HG03097 (cell line): ENCODE measurements at regions not wholly inside any gene's neighbourhood (a gene's known extent, or its start where the extent isn't known, plus 50 kb on each side); places are given as distances from the start of the nearest gene placed in this dataset.

Source experiments
- ATAC-seq: cut with Tn5 transposase; IDR thresholded peaks from one replicate; pipeline ENCODE4 v1.9.1; 2021; ENCODE audit not compliant: unreplicated experiment, low FRiP score

DNA sequence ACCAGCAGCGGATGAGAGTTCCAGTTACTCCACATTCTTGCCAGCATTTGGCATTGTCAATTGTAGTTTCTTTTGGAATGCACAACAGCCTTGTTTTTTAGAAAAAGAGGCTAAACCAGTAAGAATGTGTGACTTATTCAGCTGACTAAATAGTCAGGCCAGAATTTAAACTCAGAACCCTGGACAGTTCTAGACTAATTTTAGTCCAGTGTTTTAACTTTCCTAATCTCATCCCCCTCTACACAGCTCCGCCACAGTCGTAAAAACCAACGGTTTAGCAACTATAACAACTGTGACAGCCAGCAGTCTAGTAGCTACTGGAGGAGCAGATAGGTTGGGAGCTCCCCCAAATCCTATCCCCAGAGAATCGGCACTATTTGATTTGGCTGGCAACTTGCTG lies 103.7 kb downstream of the FOXD1 start:
- ATAC-seq = no peak

DNA sequence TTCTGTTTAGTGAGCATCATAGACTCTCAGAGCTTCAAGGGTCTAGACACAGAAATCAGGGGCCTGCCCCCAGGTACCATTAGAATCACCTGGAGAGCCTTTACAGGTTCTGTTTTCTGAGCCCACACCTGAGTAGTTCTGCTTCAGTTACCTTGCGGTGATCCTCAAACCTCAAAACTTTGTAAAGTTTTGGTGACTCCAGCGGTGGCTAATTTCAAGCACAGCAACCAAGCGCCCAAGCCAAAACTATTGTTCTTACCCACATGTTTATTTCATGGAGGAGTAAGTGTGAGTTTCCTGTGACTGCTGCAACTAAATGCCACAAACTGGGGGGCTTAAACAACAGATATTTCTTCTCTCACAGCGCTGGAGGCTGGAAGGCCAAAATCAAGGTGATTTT lies 108.9 kb downstream of the FOXD1 start:
- ATAC-seq = no peak

DNA sequence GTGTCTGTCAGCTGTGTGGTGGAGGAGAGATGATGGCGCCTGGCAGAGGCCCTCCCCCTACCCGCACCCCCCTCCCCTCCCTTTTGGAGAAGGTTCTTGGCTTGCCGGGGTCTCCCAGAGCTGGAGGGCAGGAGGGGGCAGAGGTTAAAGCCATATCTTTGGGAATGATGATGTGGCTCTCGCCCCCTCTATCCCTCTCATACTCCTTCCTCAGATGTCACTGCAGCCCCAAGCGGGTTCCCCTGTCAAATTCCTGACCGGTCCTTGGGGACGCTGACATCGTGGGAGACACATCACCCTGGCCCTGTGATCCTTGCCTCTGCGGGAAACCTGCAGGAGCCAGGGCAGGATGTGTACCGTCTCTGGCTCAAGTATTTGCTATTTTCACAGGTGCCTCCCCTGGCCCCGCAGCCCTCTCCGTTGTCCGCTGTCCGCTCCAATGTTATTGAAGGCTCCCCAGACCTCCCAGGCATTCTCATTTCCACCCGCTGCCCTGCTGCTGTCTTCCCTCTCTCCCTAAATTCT lies 109.5 kb downstream of the FOXD1 start:
- no peak for ATAC-seq

DNA sequence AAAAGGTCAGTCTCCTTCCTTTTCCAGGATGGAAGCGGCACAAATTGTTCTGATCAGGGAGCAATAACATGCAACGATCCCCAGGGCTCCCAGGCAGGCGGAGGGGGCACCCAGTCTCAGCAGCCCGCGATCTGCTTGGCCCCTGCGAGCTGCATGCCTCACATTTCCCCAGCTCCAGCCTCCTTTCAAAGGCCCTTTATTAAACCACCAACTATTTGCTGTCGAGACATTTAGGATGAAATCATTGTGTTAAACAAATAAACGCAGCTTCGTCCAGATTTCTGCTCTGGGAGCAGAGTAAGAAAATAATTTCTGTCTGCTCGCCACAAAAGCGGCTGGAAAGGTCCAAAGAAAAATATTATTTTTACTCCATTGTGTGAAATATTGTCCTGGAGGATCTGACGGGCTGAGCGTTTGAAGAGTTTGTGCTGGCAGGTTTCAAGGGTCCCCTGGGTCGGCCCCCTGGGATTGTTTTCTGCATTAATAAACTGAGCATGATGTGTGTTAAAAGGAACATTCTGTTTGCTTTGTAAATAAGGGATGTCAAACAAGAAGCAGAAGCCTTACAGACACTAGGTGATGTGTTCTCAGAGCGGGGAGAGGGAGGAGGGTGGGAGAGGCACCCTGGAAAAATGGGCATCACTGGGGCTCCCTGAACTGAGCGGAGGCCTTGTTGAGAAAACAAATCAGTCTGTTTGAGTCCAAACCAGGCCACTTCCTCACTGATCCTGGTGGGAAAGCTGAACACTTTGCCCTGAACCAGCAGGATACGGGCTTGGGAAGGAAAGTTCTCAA lies 110.1 kb downstream of the FOXD1 start:
- ATAC-seq = no peak

DNA sequence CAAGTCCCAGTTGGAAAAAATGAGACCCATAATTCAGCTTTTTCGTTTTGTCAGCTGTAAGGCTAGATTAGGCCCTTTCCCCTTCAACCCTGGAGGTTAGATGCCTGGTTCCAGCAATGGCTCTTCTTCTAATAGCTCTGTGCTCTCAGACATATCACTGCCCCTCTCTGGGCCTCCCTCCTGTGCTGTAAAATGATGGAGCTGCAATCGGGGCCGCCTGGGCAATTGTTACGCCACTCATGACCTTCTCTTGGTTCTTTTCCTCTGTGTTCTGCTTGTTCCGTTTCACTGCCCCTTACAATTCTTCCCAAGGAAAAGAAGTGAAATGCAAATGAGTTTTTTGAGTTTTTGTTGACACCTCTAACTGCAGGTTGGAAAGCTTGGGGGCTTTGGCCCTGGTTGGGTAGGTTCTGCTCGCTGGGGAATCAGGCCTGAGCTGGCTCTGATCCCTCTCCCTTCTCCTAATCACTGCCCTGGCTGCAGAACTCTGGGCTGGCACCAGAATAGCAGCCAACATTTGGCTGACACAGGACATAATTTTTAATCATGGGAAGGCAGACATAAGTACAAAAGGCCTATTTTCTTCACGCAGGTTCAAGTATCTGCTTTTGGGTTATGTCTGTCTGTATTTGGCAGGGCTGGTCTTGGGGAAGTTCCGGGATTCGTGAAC lies 110.9 kb downstream of the FOXD1 start:
- ATAC-seq = no peak

DNA sequence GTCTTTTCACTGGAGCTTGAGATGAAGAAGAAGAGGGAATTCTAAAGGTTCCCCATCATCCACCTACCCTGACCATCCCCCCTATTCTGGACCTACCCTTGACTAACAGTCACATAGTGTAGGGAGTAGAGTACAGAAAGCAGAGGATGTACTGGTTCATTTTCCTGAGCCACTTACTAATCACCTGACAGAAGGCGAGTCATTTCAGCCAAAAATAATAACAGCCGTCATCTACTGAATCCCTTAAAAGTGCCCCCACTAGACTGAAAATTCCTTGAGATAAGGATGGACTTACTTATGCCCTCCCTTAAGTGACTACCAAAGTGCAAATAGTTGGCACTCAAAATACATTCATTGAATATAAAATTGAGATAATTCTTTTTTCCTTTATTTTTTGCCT lies 112.2 kb downstream of the FOXD1 start:
- no peak for ATAC-seq

DNA sequence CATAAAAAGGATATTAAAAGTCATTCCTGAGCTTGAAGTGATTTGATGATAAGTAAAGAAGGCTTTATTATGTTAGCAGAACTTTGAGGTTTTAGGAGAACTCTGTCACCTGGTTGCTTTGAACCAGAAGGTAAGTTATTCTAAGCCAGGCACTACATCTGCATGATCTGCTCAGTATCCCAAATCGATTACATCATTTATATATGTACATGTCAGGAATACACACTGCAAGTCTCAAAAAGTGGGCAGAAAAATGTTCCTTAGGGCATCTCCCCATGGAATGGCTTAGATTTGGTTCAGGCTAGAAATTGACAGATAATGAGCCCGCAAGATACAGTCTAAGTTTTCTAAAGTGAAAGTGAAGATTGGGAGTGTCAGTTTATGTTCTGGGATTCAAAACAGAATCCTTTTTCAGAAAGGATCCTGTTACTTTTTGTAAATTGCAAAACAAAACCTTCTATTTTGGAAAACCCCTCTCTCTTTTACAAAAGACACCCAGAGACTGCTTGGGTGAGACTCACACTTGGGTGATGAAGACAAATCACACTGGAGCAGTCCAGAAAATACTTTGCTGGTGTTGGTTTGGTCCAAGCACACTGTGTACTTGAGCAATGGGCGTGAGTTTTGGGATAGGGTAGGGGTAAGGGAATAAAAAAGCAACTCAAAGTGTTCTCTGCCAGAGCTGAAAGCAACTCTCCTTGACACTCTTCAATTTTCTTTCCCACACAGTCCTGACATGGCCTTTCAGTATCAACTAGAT lies 114.5 kb downstream of the FOXD1 start:
- no peak for ATAC-seq

DNA sequence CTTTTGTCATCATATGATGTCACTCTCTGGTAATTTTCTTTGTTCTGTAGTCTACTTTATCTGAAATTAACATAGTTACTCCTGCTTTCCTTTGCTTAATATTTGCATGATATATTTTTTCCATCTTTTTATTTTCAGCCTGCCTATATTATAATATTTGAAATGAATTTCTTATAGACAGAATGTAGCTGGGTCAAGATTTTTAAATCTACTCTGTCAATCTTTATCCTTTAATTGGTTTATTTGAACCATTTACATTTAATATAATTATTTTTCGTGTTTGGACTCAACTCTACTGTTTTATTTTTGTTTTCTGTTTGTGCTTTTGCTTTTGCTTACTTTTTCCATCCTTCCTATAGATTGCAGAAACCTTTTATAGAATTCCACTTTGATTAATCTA lies 118.0 kb downstream of the FOXD1 start:
- ATAC-seq = no peak

DNA sequence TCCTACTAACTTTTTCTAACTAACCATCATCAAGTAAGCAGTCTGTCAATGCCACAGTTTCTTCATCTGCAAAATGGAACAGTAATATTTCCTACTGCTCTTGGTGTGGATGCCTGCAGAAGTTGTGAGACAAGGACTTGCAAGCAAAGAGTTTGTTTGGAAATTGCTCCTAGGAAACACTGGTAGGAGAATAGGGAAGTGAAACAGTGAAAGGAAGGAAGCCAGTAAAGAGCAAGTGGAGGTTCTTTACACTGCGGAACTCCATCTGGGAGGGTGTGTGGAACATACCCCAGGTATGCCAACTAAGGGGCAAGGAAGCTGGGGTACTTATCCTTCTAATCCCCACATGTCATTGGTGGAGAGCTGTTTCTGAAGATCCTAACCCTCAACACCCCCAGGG lies 119.9 kb downstream of the FOXD1 start:
- ATAC-seq = no peak

DNA sequence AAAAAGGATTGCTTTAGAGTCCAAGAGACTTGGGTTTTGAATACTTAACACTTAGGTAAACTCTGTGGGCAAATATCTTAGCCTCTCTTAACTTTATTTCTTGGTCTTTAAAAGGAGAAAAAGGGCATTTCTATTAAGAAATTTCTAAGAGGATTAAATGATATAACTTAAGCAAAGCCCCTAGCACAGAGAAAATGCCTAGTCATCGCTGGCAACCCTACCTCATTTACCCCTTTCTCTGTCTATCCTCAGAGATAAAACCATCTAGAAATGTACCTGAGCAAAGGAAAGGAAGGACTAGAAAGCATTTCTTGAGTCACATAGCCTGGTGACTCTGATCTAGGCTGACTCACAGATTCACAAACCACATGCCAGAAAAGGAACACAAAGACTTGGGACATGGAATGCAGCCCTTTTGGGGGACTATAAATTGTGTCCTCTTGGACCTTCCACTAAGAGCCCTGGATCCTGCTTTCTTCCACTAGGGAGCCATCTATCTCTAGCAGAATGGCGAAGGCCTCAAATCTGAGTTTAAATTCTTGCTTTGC lies 120.6 kb downstream of the FOXD1 start:
- ATAC-seq = no peak

DNA sequence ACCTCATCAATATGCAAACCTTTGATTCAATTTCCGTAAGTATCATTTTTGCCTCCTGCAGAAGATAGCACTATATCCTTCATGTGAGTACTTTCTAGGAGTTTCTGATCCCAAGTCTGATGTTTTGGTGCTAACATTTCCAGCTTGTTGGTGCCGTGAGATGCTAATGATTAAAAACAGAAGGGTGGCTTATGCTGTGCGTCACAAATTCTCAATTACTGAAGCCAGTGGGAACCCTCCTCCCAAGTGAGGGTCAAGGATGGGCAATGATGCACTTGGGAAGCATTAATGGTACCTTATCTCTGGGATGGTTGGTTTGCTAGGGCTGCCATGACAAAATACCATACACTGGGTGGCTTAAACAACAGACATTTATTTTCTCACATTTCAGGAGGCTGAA lies 123.0 kb downstream of the FOXD1 start:
- ATAC-seq = no peak

DNA sequence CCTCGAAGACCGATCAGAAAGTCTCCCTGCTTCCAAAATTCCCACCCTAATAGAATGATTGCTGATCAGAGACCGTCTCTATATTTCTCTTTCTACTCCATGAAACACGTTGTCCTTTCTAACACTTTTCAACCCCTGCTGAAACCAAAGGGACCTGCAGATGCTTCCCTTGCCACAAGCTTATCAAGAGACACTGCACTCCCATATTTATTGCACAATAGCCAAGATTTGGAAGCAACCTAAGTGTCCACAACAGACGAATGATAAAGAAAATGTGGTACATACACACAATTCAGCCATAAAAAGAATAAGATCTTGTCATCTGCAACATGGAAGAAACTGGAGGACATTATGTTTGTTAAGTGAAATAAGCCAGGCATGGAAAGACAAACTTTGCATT lies 125.1 kb downstream of the FOXD1 start:
- ATAC-seq = no peak

DNA sequence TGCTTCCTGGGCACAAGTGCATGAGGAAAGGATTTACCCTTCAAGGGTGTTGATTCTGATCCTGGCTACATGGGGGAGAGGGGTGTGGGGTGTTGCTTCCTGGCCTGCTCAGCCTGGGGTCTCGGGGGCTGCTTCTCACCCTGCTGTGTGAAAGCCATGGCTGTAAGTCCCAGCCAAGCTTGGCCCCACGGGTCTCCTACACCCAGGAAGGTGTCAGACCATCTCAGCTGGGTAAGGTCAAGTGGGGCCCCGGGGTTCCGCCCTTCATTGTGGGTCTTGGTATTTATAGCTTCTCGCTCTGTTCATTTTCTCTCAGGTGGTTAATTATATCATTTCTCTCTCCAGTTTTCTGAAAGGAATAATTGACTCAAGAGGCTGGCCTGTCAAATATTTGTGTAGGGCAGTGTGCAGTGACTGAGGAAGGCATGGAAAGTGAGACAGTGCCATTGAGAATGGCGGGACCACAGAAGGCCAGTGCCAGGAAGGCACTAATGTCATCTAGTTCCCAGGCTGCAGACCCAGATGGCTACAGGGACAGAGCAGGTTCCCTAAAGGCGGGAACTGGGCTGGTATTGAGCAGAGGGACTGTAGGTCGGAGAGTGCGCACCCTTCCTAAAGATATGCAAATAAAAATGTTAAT lies 126.0 kb downstream of the FOXD1 start:
- ATAC-seq = no peak

DNA sequence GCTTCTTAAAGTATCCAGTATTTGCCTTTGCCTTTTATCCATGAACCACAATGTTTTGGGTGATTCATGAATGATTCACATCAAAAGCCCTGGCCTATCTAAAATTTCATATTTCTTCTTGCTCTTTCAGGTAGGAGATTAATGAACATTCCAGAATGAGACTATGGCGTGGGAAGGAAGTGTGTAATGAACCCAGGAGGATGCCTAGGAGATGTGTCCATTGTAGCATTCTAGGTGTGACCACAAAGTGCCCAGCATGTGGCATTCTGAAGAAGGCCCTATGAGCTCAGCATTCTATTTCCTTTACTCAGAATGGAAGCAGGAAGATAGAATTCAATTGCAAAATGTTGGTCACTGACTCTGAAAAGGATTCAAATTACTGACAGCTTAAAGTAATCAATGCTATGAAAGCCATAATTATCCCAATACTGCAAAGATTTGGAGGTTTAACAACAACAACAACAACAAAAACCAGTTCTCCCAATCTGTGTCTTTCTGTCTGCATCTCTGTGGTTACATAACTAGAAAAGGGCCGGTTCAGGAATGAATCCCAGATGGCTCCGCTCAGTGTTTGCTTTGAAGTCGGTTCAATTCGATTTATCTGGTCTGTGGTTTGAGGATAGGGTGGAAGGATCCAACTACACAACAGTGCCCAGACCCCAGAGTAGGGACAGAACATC lies 126.7 kb downstream of the FOXD1 start:
- ATAC-seq = no peak

DNA sequence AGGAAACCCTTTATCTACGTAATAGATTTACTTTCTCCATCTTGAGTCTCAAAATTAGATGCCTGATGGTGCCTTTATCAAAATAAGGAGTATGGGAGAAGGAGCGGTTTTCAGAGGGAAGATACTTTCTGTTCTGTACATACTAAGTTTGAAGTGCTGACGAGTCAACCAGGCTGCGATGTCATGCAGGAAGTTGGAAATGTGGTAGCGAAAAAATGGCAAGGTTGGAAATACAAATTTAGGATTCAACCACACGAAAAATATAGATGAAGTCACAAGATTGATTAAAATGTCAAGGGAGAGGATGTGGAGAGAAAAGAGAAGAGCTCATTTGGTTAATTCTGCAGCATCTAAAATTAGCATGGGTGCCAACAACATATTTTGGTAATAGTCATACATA lies 129.5 kb downstream of the FOXD1 start:
- ATAC-seq = no peak

DNA sequence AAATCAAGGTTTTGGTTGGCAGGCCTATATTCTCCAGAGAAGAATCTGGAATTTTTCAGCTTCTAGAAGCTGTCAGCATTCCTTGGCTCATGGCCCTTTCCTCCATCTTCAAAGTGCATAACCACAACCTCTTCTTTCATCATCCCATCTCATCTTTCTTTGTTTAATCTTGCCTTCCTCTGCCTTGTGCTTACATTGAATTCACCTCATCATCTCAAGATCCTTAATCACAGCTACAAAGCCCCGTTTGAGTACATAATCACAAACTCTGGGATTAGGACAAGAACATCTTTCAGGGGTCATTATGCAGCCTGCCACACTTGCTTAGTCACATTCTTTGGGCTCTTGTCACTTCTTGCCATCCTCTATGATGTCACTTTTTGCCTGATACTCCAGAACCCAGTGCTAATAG lies 130.3 kb downstream of the FOXD1 start:
- no peak for ATAC-seq

DNA sequence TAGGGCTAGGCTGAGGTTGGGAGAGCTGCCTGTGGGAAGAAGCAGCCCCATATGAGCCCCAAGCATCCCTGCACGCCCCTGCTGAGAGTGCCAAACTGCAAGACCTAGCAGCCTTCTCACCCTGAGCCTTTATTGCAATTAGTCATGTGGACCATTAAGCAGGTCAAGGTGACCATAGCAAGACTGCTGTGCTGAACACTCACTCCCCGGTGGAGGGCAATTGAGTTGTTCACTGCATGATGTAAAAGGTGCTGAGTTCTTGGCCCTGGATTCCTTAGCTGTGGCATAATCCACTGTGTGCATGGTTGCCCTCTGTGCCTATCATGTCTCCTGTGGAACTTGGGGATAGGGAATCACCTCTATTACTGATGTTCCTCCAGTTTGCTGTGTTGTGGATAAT lies 131.1 kb downstream of the FOXD1 start:
- no peak for ATAC-seq

DNA sequence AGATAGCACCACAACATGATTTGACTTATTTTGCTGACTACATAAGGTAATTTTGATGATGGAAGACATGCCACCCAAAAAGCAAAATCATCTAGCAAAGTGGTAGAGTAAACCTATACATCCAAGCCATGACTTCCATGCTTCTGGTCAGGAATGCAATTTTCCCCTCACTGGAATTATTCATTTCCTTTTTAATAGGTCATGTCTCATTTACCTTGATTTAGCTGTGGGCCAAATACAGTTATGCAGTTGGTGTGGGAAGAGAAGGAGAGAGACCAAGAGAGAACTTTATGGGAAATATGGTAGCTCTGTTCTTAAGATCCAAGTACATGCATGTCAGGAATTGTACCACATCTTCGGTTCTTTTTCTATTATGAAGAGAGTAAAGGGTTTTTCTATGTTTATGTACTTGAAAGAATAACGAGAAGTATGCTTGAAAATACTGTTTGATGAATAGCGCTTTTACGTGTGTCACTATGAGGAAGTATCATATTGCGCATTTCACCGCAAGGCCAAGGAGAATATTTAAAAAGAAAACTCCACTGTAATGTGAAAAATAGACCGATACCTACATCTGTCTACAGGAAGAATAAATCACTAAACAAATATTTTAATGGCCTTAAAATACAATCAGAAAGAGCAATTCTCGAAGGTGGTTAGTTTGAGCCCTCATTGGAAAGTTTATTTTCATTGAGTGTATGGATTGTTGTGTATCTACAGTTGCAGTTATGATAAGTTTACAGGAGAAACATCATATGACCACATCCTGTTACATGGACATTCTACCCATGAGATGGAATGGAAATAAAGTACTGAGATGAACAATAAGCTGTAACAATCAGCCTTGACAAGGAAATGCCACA lies 134.0 kb downstream of the FOXD1 start:
- ATAC-seq = no peak

DNA sequence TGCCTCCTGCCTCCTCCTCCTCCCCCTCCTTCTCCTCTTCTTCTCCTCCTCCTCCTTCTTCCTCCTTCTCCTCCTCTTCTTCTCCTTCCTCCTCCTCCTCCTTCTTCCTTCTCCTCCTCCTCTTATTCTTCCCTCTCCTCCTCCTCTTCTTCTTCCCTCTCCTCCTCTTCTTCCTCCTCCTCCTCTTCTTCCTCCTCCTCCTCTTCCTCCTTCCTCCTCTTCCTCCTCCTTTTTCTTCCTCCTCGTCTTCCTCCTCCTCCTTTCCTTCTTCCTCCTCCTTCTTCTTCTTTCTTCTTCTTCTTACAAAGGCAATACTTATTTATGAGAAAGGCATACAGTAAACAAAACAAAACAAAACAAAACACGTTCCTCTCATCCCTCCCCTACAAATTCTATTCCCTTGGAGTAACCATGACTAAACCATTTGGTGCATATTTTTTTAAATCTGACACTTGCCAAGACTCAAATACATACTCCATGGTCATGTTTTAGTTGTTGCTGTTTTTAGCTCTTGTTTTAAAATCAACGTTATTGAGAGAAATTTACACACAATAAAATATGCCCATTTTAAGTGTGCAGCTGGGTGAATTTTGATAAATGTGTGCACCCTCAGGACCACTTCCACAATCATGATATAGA lies 135.6 kb downstream of the FOXD1 start:
- no peak for ATAC-seq
